H9 (cell line): ENCODE measurements at regions not wholly inside any gene's neighbourhood (a gene's known extent, or its start where the extent isn't known, plus 50 kb on each side); places are given as distances from the start of the nearest gene placed in this dataset.

Experiments
- DNase-seq: peaks from one replicate; pipeline ENCODE4 v3.0.0-alpha.2; 2017
- H2AFZ ChIP-seq: one replicate; pipeline ENCODE4 v1.6.1; 2013; ENCODE audit warnings: mild to moderate bottlenecking, low read length, control low read depth, moderate library complexity
- H2AK5ac ChIP-seq: 2 replicates; pipeline ENCODE4 v1.6.1; 2013; ENCODE audit warnings: low read length, control low read depth, mixed read lengths; ENCODE audit not compliant: insufficient read length
- H2BK120ac ChIP-seq: one replicate; pipeline ENCODE4 v1.6.1; 2013; ENCODE audit warnings: low read depth, mild to moderate bottlenecking, low read length, control low read depth, inconsistent platforms; ENCODE audit not compliant: poor library complexity, severe bottlenecking
- H2BK12ac ChIP-seq: 2 replicates; pipeline ENCODE4 v1.6.1; 2013; ENCODE audit warnings: low read length, control low read depth, mixed read lengths, low read depth; ENCODE audit not compliant: insufficient read length
- H2BK15ac ChIP-seq: 2 replicates; pipeline ENCODE4 v1.6.1; 2013; ENCODE audit warnings: low read depth, low read length, control low read depth
- H2BK20ac ChIP-seq: one replicate; pipeline ENCODE4 v1.6.1; 2013; ENCODE audit warnings: low read depth, mild to moderate bottlenecking, low read length, control low read depth, inconsistent platforms; ENCODE audit not compliant: poor library complexity, severe bottlenecking
- H2BK5ac ChIP-seq: 2 replicates; pipeline ENCODE4 v1.6.1; 2013; ENCODE audit warnings: low read length, control low read depth, mixed read lengths; ENCODE audit not compliant: insufficient read length
- H3K14ac ChIP-seq: 2 replicates; pipeline ENCODE4 v1.6.1; 2013; ENCODE audit warnings: low read length, control low read depth; ENCODE audit not compliant: insufficient read depth
- H3K18ac ChIP-seq: 2 replicates; pipeline ENCODE4 v1.6.1; 2013; ENCODE audit warnings: low read depth, mild to moderate bottlenecking, mixed read lengths, low read length, control low read depth; ENCODE audit not compliant: insufficient read length
- H3K23ac ChIP-seq: 2 replicates; pipeline ENCODE4 v1.6.1; 2013; ENCODE audit warnings: low read length, control low read depth, mixed read lengths, low read depth; ENCODE audit not compliant: insufficient read length
- H3K23me2 ChIP-seq: 2 replicates; pipeline ENCODE4 v1.6.1; 2013; ENCODE audit warnings: low read depth, mild to moderate bottlenecking, mixed read lengths, low read length, control low read depth; ENCODE audit not compliant: insufficient read length, poor library complexity, severe bottlenecking
- H3K27ac ChIP-seq: 2 replicates; pipeline ENCODE4 v1.5.1; 2013; ENCODE audit warnings: low read length, control low read depth, mixed read lengths, low read depth; ENCODE audit not compliant: insufficient read length
- H3K27me3 ChIP-seq: 2 replicates; pipeline ENCODE4 v1.6.1; 2013; ENCODE audit warnings: low read length, control low read depth, inconsistent platforms; ENCODE audit not compliant: insufficient read depth
- H3K4ac ChIP-seq: 2 replicates; pipeline ENCODE4 v1.6.1; 2013; ENCODE audit warnings: low read depth, mild to moderate bottlenecking, control low read depth, inconsistent platforms, low read length, moderate library complexity
- H3K4me1 ChIP-seq: 2 replicates; pipeline ENCODE4 v1.6.1; 2013; ENCODE audit warnings: low read length, control low read depth, inconsistent platforms; ENCODE audit not compliant: insufficient read depth
- H3K4me2 ChIP-seq: 2 replicates; pipeline ENCODE4 v1.6.1; 2013; ENCODE audit warnings: low read length, control low read depth, mixed read lengths; ENCODE audit not compliant: insufficient read length, insufficient read depth
- H3K56ac ChIP-seq: 2 replicates; pipeline ENCODE4 v1.6.1; 2013; ENCODE audit warnings: low read depth, mild to moderate bottlenecking, mixed read lengths, low read length, control low read depth; ENCODE audit not compliant: insufficient read length
- H3K79me1 ChIP-seq: 2 replicates; pipeline ENCODE4 v1.6.1; 2013; ENCODE audit warnings: low read depth, mild to moderate bottlenecking, moderate library complexity, low read length, control low read depth, inconsistent platforms; ENCODE audit not compliant: insufficient read depth, poor library complexity, severe bottlenecking
- H3K79me2 ChIP-seq: 2 replicates; pipeline ENCODE4 v1.6.1; 2013; ENCODE audit warnings: low read length, control low read depth, inconsistent platforms; ENCODE audit not compliant: insufficient read depth
- H3K9ac ChIP-seq: 2 replicates; pipeline ENCODE4 v1.6.1; 2013; ENCODE audit warnings: low read length, control low read depth, mixed read lengths; ENCODE audit not compliant: insufficient read length; ENCODE audit errors: extremely low read depth
- H3K9me3 ChIP-seq: one replicate; pipeline ENCODE4 v1.6.1; 2013; ENCODE audit warnings: low read depth, low read length, inconsistent platforms; ENCODE audit not compliant: control insufficient read depth
- H3T11ph ChIP-seq: one replicate; pipeline ENCODE4 v1.6.1; 2013; ENCODE audit warnings: mild to moderate bottlenecking, low read length, control low read depth, inconsistent platforms
- H4K20me1 ChIP-seq: one replicate; pipeline ENCODE4 v1.6.1; 2013; ENCODE audit not compliant: control insufficient read depth, insufficient read length, insufficient read depth
- H4K5ac ChIP-seq: 2 replicates; pipeline ENCODE4 v1.6.1; 2013; ENCODE audit warnings: low read depth, mild to moderate bottlenecking, mixed read lengths, low read length, control low read depth; ENCODE audit not compliant: insufficient read length
- H4K8ac ChIP-seq: replicated peaks from 2 replicates; pipeline ENCODE4 v1.6.1; 2013; ENCODE audit warnings: low read length, control low read depth, mixed read lengths, low read depth; ENCODE audit not compliant: insufficient read length
- H4K91ac ChIP-seq: 2 replicates; pipeline ENCODE4 v1.6.1; 2013; ENCODE audit warnings: low read depth, mild to moderate bottlenecking, moderate library complexity, mixed read lengths, low read length, control low read depth; ENCODE audit not compliant: insufficient read length
- H3K27ac Mint-ChIP-seq, 3 experiments: 2 replicates in 2 of 3; 3 replicates in 1 of 3; pipeline ENCODE4 v1.8.0; 2020 to 2021; ENCODE audit warnings: mixed read lengths in 3 of 3, mild to moderate bottlenecking in 1 of 3, moderate library complexity in 1 of 3
- H3K27me3 Mint-ChIP-seq: 2 replicates; pipeline ENCODE4 v1.8.0; 2021; ENCODE audit warnings: low read depth, mild to moderate bottlenecking, moderate library complexity, mixed read lengths
- H3K36me3 Mint-ChIP-seq, 3 experiments: 2 replicates in 2 of 3; 3 replicates in 1 of 3; pipeline ENCODE4 v1.8.0; 2020 to 2021; ENCODE audit warnings: low read depth in 3 of 3, mixed read lengths in 3 of 3; ENCODE audit not compliant: insufficient read depth in 1 of 3
- H3K4me1 Mint-ChIP-seq, 2 experiments: 2 replicates each; pipeline ENCODE4 v1.8.0; 2020; ENCODE audit warnings: mixed read lengths in 2 of 2
- H3K4me3 Mint-ChIP-seq, 2 experiments: 2 replicates in 1 of 2; 3 replicates in 1 of 2; pipeline ENCODE4 v1.8.0; 2020 to 2021; ENCODE audit warnings: mild to moderate bottlenecking in 2 of 2, mixed read lengths in 2 of 2, moderate library complexity in 1 of 2
- H3K9me3 Mint-ChIP-seq, 2 experiments: 2 replicates in 1 of 2; 3 replicates in 1 of 2; pipeline ENCODE4 v1.8.0; 2020; ENCODE audit warnings: mild to moderate bottlenecking in 2 of 2, mixed read lengths in 2 of 2, moderate library complexity in 1 of 2
- WGBS: extraction: QIAGEN DNeasy Blood & Tissue Kit; methylation state at CpG from one replicate; pipeline ENCODE4 v1.1.7; 2013; ENCODE audit warnings: missing lambda C conversion rate, low lambda C conversion rate, mixed read lengths; ENCODE audit not compliant: insufficient read length; ENCODE audit errors: extremely low coverage; 5-methylcytosine and 5-hydroxymethylcytosine counted together
- TF ChIP-seq, protein P1 (sequence below): fragments of 200-600 bp; sonication (generic); conservative IDR thresholded peaks from 3 replicates; pipeline ENCODE4 v1.8.0; 2021; ENCODE audit warnings: antibody characterized with exemption, mild to moderate bottlenecking

GRCh38 chr15:95932141-95932540, 398.4 kb upstream of the NR2F2 start:
- Histone ChIP-seq H3K56ac (no peak overlapping the region), H3K18ac (no peak overlapping the region), H3K79me2 (no peaks in the 10 kb centered on the region), H2BK12ac (no peak overlapping the region), H3T11ph (no peak overlapping the region), H4K91ac (no peak overlapping the region), H3K27me3 (no peaks in the 10 kb centered on the region), H2BK15ac (no peak overlapping the region), H4K5ac (no peak overlapping the region), H2AK5ac (no peak overlapping the region), H2BK20ac (no peak overlapping the region), H3K4me2 (no peak overlapping the region), H3K23me2 (no peaks in the 10 kb centered on the region), H3K4ac (no peak overlapping the region), H4K8ac (no peak overlapping the region), H3K9me3 (no peaks in the 10 kb centered on the region), H3K14ac (no peak overlapping the region), H2AFZ (no peak overlapping the region), H3K79me1 (no peaks in the 10 kb centered on the region), H3K9ac (no peak overlapping the region), H2BK120ac (no peak overlapping the region), H2BK5ac (no peak overlapping the region), H3K27ac (no peak overlapping the region), H3K4me1 (no peaks in the 10 kb centered on the region), H3K23ac (no peak overlapping the region), H4K20me1 (no peaks in the 10 kb centered on the region)
- no peaks in the 10 kb centered on the region for H3K36me3 Mint-ChIP-seq
- no peak overlapping the region for H3K4me3 Mint-ChIP-seq
- H3K27me3 Mint-ChIP-seq = peaks cover 10% of the 10 kb centered on the region
- H3K9me3 Mint-ChIP-seq = no peaks in the 10 kb centered on the region
- no CpG with 5 or more reads among the region's 2 CpGs for WGBS
- H3K27ac Mint-ChIP-seq = no peak overlapping the region
- TF ChIP-seq, protein P1, sequence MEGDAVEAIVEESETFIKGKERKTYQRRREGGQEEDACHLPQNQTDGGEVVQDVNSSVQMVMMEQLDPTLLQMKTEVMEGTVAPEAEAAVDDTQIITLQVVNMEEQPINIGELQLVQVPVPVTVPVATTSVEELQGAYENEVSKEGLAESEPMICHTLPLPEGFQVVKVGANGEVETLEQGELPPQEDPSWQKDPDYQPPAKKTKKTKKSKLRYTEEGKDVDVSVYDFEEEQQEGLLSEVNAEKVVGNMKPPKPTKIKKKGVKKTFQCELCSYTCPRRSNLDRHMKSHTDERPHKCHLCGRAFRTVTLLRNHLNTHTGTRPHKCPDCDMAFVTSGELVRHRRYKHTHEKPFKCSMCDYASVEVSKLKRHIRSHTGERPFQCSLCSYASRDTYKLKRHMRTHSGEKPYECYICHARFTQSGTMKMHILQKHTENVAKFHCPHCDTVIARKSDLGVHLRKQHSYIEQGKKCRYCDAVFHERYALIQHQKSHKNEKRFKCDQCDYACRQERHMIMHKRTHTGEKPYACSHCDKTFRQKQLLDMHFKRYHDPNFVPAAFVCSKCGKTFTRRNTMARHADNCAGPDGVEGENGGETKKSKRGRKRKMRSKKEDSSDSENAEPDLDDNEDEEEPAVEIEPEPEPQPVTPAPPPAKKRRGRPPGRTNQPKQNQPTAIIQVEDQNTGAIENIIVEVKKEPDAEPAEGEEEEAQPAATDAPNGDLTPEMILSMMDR = no peak
- H3K4me1 Mint-ChIP-seq = no peaks in the 10 kb centered on the region
- DNase-seq = no peak
